T-helper 2 cell (primary cell): ENCODE measurements at regions not wholly inside any gene's neighbourhood (a gene's known extent, or its start where the extent isn't known, plus 50 kb on each side); places are given as distances from the start of the nearest gene placed in this dataset.
"Not testable (repeated sequence)": the region's sequence is repeated elsewhere in the genome, so short reads cannot be mapped to it uniquely, and the experiment has no call there.

Experiments used
- DNase-seq, 5 experiments: peaks; one replicate each; pipeline versions ENCODE4 v3.0.0 to v3.0.0-alpha.2; 2012 to 2022

DNA sequence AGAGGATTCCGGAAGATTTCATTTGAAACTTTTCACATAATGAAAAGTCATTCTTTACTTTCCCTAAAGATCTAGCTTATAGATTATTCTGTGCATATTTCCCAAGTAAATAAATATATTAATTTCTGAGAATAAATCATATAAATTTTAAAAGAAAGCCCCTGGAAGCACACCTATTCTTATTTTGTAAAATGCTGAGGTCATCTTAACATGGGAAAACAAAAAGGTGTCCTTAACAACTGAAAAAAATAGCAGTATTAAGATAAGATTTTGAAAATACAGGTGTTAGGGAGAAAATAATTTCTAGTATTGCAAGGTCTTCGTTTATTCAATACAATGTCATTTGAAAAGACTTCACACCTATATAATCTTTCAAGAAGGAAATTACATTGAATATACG lies 567.5 kb upstream of the CHAC2 start:
- DNase-seq, result no peak

DNA sequence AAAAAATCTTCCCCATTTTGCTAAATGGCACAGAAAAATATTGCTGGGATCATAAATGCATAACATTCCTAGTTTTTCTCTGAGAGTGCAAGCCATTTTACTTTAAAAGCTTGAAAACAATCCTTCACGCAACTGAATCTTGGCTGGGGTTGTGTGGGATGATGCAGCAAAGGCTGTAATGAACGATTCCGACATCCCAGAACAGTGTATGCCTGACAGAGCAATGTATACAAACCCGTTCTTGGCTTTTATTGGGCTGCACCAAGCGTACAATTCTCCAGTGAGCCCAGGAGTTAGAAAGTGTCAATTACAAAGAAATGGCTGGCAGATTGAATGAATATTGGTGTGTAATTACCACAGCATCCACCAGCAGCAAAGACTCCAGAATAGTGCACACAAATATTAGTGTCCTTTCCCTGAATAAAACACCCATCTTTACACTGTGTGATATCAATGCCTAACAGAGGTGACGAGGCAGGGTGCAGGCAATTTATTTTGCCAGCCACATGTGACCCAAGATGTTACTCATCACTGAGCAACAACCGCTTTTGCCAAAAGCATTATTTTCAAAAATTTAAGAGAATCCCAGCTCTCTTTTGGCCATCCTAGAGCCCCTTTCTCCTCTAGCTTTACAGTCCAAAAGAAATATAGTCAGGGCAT lies 578.6 kb upstream of the CHAC2 start:
- DNase-seq, result no peak

- DNase-seq, result no peak
These were observed 584.0 kb upstream of the CHAC2 start for GRCh38 chr2:53183581-53183980.

GRCh38 chr2:53182601-53183000 lies 585.0 kb upstream of the CHAC2 start:
- DNase-seq, result no peak

DNA sequence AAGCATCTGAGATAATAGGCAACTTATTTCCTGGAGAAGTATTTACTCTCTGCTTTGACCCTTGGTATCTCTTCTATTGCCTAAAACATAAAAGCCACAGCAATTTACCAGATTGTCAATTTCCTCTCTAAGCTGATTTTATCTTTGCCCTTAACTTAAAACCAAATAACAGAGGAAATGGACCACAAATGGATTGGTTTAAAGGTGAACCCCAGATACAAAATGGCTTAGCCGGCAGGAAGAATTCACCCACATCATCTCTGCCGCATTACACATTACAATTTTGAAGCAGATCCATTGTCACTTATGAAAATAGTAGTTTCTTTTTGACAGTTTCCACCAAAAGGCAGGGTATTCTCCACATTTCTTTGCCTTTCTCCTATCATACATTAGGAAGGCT lies 585.8 kb upstream of the CHAC2 start:
- peak in 2 of 5 experiments; percentile 14 to 16 for DNase-seq

DNA sequence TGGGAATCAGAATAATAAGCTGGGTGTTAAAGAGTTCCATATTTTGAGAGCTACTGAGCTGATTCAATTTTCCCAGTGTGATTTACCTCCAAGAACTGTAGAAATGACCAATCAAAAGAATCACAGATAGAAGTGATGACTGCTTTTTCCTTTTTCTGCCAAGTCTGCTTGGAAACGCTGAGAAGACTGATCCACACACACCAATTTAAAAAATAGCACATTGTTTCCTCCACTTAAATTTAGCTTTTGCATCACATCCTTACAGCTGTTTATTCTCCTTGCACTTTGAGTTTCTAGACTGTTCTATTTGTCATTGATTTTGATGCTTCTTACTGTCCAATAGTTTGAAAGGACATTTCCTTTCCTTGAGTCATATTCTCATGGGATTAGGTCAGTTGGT lies 590.3 kb upstream of the CHAC2 start:
- DNase-seq, result no peak

- no peak for DNase-seq
These were observed 593.1 kb upstream of the CHAC2 start for GRCh38 chr2:53174539-53174938.

DNA sequence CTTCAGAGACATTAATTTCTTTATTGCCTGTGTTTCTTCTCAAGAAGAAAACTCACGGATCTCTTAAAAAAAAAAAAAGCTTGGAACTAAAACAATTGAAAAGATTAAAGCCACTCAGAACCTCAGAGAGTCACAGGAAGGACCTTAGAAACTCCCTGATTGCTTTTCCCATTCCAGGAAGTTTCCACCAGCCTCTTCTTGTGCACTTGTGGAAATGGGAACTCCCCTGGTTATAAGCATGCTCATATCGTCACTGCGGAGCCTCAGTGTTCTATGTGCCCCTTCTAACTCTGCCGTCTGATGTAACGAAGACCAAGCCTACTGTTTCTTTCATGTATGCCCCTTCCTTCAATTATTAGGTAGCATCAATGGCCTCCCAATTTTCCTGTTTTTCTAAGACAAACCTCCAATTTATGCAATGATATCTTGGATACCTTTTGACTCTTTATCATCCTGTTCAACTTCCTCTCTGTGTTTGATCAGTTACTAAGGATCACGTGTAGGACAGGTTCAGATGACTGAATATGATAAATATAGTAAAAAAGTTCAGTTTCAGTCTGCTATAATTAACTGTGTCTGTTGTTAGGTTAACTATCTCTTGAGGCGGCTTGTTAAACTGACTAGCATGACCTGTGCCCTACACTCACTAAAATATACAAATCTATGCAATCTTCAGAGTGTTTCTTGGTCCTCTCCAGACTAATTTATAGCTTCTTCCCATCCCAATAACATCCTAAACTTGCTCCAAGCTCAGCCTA lies 593.7 kb upstream of the CHAC2 start:
- DNase-seq, result no peak

GRCh38 chr2:53173091-53173490 lies 594.5 kb upstream of the CHAC2 start:
- DNase-seq, result no peak

GRCh38 chr2:53170466-53170865 lies 597.1 kb upstream of the CHAC2 start:
- no peak for DNase-seq

- no peak for DNase-seq
These were observed 600.4 kb upstream of the CHAC2 start for GRCh38 chr2:53167227-53167626.

- no peak for DNase-seq
These were observed 617.5 kb upstream of the CHAC2 start for GRCh38 chr2:53150146-53150545.

GRCh38 chr2:53148221-53148620 lies 619.4 kb upstream of the CHAC2 start:
- DNase-seq, result no peak

DNA sequence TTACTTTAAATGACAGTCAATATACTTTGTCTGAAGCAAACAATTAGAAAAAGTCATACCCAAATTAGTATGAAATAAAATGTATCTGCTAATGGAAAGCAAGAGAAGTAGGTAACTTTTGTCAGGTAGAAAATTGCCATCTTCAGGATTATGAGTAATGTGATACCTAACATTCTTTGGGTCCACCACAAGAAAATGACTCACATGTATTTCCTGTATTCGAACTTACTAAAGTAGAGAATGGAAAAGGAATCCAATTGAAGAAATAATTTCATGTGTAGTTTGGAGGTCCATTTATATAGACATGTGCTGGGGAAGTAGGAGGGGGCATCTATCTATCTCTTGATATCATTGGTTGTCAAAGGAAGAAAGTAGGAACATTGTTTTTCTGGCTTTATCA lies 636.2 kb upstream of the CHAC2 start:
- peak in 1 of 5 experiments; percentile 16 for DNase-seq

DNA sequence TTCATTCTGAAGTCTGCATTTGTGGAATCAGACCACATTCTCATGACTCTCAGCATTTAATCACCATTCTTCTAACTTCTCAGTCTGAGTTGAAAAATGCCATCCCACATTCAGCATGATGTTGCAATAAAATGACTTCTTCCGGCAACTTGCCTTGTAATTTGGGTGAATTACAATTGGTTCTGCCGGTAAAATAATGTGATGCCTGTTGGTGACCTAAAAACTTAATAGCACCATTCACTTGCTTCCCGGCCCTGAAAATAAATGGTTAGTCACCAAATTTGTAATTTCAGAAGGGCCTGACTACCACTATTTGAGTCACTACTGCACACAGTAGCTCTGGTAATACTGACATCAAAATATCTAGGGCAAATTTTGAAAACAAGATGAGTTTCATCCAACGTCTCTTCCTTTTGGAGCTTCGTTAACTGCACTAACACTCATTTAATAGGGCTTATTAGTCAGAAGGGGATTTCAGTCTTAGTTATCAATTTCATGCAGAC lies 637.1 kb upstream of the CHAC2 start:
- peak in 1 of 5 experiments; percentile 50 for DNase-seq

DNA sequence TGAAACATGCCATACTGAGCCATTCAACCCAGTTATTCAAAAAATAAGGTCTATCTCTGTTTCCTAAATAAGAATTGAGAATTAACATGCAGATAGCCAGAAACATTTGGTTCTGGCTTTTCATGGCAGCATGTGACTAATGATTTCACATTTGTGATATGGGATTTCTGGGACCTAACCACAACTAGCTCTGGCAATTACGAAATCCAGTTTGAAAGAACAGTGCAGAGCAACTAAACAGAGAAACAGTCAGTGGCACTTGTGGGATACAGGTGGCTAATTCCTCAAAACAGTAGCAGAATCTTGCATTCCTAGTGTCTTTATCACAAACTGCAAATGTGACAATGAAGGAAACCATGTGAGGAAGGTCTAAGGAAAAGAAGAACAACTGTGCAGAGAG lies 637.8 kb upstream of the CHAC2 start:
- DNase-seq, result no peak

DNA sequence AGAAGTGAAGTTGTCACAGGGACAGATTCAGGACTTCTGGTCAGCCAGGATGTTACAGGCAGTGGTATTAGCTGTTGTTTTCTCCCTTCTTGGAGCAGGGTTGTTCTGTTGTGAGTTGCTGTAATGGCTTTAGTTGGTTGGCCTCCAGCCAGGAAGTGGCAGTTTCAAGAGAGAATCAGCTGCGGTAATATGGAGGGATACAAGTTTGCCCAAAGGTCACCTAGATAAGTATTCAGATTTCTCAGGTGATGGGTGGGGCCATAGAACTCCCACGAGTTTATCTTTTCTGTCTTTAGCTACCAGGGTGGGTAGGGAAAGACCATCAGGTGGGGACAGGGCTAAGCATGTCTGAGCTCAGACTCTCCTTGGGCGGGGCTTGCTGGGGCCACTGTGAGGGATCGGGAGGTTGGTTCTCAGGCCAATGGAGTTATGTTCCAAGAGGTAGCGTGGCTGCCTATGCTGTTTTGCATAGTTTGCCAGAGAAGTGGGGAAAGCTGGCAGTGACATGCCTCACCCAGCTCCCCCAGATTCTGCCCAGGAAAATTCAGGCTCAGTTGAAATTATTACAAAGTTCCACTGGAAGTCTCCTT lies 640.4 kb upstream of the CHAC2 start:
- no peak for DNase-seq

DNA sequence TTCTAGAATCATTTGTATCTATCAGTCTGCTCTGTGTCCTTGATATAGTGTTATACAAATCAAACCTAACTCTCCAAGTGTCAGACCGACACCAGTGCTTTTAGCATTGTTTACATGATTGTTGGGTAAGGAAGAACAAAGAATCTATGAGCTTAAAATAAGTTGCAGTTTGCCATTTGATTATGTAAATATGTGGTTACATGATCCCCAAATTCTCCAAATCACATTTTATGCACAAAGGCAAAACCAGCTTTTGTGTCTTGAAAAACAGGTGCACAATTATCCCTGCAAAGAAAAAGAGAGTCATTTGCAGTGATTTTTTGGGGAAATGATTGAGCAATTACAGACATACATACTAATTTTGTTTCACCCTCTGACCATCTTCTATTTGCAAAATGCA lies 652.6 kb upstream of the CHAC2 start:
- DNase-seq, result no peak

GRCh38 chr2:53114582-53114981 lies 653.0 kb upstream of the CHAC2 start:
- DNase-seq, result no peak

DNA sequence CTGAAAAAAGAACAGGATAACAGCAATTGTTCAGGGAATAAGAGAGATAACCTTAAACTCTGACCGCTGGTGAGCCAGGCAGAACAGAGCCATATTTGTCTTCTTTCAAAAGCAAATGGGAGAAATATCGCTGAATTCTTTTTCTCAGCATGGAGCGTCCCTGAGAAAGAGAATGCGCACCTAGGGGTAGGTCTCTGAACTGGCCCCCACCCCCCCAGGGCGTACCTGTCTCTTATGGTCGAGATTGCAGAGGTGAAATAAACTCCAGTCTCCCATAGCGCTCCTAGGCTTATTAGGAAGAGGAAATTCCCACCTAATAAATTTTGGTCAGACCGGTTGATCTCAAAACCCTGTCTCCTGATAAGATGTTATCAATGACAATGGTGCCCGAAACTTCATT lies 655.2 kb upstream of the CHAC2 start:
- not testable (repeated sequence) for DNase-seq

DNA sequence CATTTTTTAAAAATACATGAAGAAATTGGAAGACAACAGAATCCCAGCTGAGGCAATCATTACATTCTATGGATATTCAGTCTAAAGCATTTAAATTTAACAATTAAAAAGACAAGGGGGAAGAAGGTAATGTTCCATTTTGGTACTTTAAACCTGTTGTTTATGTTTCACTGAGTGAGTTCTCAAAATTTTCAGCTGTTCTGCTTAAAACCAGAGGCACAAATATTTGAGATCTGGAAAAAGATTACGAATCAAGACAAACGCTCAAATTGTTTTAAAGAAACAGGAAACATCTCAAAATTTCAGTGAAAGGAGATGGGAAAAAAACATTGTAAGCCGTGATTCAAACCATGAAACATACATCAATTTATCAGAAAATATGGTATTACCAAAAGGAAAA lies 656.2 kb upstream of the CHAC2 start:
- DNase-seq, result no peak

- DNase-seq, result no peak
These were observed 656.6 kb upstream of the CHAC2 start for GRCh38 chr2:53111004-53111403.

- DNase-seq, result no peak
These were observed 659.4 kb upstream of the CHAC2 start for GRCh38 chr2:53108246-53108645.

GRCh38 chr2:53104263-53104662 lies 663.3 kb upstream of the CHAC2 start:
- no peak for DNase-seq
